Neural cell (in vitro differentiated cells): ENCODE measurements at regions not wholly inside any gene's neighbourhood (a gene's known extent, or its start where the extent isn't known, plus 50 kb on each side); places are given as distances from the start of the nearest gene placed in this dataset.

Experiments used
- H2AFZ ChIP-seq: fragments of 200-600, 300-800 bp; sonication (generic), shearing (Covaris generic); 2 replicates; pipeline ENCODE4 v1.6.0; 2014; ENCODE audit warnings: low read depth, mild to moderate bottlenecking, antibody characterized with exemption, low read length, moderate library complexity
- H3F3A ChIP-seq: fragments of 200-600 bp; shearing (Covaris generic); 2 replicates; pipeline ENCODE4 v1.6.1; 2016; ENCODE audit warnings: mild to moderate bottlenecking, moderate library complexity, mixed read lengths, antibody characterized with exemption, low read length; ENCODE audit not compliant: insufficient read depth, poor library complexity, severe bottlenecking
- H3K27ac ChIP-seq: fragments of 200-600, 300-800 bp; sonication (generic), shearing (Covaris generic); 2 replicates; pipeline ENCODE4 v1.5.1; 2014; ENCODE audit warnings: mild to moderate bottlenecking, low read length, moderate library complexity
- H3K27me3 ChIP-seq: fragments of 300-800, 200-600 bp; sonication (generic), shearing (Covaris generic); 2 replicates; pipeline ENCODE4 v1.6.0; 2014; ENCODE audit warnings: mild to moderate bottlenecking, low read depth, low read length, moderate library complexity; ENCODE audit not compliant: insufficient read depth
- H3K36me3 ChIP-seq: fragments of 300-800, 200-600 bp; sonication (generic), shearing (Covaris generic); 2 replicates; pipeline ENCODE4 v1.5.1; 2014; ENCODE audit warnings: mild to moderate bottlenecking, antibody characterized with exemption, low read length, moderate library complexity; ENCODE audit not compliant: insufficient read depth
- H3K4me2 ChIP-seq: fragments of 300-800, 200-600 bp; sonication (generic), shearing (Covaris generic); 2 replicates; pipeline ENCODE4 v1.6.0; 2014; ENCODE audit warnings: mild to moderate bottlenecking, low read length
- H3K4me3 ChIP-seq: fragments of 300-800, 200-600 bp; sonication (generic), shearing (Covaris generic); 2 replicates; pipeline ENCODE4 v1.5.1; 2014; ENCODE audit warnings: mild to moderate bottlenecking, low read length, moderate library complexity
- H3K79me2 ChIP-seq: fragments of 200-600 bp; shearing (Covaris generic); replicated peaks from 2 replicates; pipeline ENCODE4 v1.6.0; 2014; ENCODE audit warnings: mild to moderate bottlenecking, low read length, moderate library complexity; ENCODE audit not compliant: insufficient read depth
- H3K9ac ChIP-seq: fragments of 300-800, 200-600 bp; sonication (generic), shearing (Covaris generic); 2 replicates; pipeline ENCODE4 v1.6.1; 2016; ENCODE audit warnings: mild to moderate bottlenecking, low read length, mixed read lengths
- H3K9me2 ChIP-seq: fragments of 200-600 bp; shearing (Covaris generic); 2 replicates; pipeline ENCODE4 v1.6.1; 2016; ENCODE audit warnings: mild to moderate bottlenecking, low read length, mixed read lengths; ENCODE audit not compliant: insufficient read depth
- H3K9me3 ChIP-seq: fragments of 200-600, 300-800 bp; sonication (generic), shearing (Covaris generic); 2 replicates; pipeline ENCODE4 v1.6.1; 2016; ENCODE audit warnings: mild to moderate bottlenecking, mixed run types, low read length, moderate library complexity, mixed read lengths
- H4K20me1 ChIP-seq: fragments of 200-600 bp; shearing (Covaris generic); 2 replicates; pipeline ENCODE4 v1.6.1; 2016; ENCODE audit warnings: mild to moderate bottlenecking, mixed run types; ENCODE audit not compliant: insufficient read depth
- CTCF ChIP-seq: fragments of 450-650 bp; IDR thresholded peaks from 2 replicates; pipeline ENCODE4 v1.5.1; 2014; ENCODE audit warnings: antibody characterized with exemption, mild to moderate bottlenecking, moderate library complexity; ENCODE audit not compliant: poor library complexity, severe bottlenecking
- EP300 ChIP-seq: fragments of 450-650 bp; conservative IDR thresholded peaks from 2 replicates; pipeline ENCODE4 v1.6.1; 2014; ENCODE audit warnings: antibody characterized with exemption, mild to moderate bottlenecking, moderate library complexity; ENCODE audit not compliant: poor library complexity, severe bottlenecking
- EZH2 ChIP-seq: fragments of 200-600, 300-800 bp; shearing (Covaris generic), sonication (generic); IDR thresholded peaks from 2 replicates; pipeline ENCODE4 v1.6.1; 2014; ENCODE audit warnings: antibody characterized with exemption, low read length, borderline replicate concordance, mild to moderate bottlenecking; ENCODE audit not compliant: insufficient read depth, poor library complexity, severe bottlenecking
- MXI1 ChIP-seq: fragments of 450-650 bp; conservative IDR thresholded peaks from 2 replicates; pipeline ENCODE4 v1.6.1; 2014; ENCODE audit warnings: antibody characterized with exemption, mild to moderate bottlenecking; ENCODE audit not compliant: poor library complexity, severe bottlenecking
- POLR2AphosphoS5 ChIP-seq: IDR thresholded peaks from 2 replicates; pipeline ENCODE4 v1.6.1; 2012
- RAD21 ChIP-seq: fragments of 450-650 bp; conservative IDR thresholded peaks from 2 replicates; pipeline ENCODE4 v1.6.1; 2014; ENCODE audit warnings: antibody characterized with exemption, mild to moderate bottlenecking, moderate library complexity
- REST ChIP-seq: IDR thresholded peaks from 2 replicates; pipeline ENCODE4 v1.6.1; 2012; ENCODE audit warnings: borderline replicate concordance
- SMC3 ChIP-seq: fragments of 450-650 bp; conservative IDR thresholded peaks from 2 replicates; pipeline ENCODE4 v1.6.1; 2014; ENCODE audit warnings: antibody characterized with exemption, mild to moderate bottlenecking, moderate library complexity; ENCODE audit not compliant: poor library complexity
- TAF1 ChIP-seq: IDR thresholded peaks from 2 replicates; pipeline ENCODE4 v1.6.1; 2012; ENCODE audit warnings: low read depth

- Histone ChIP-seq H3F3A (no peaks in the 10 kb centered on the region), H3K79me2 (no peaks in the 10 kb centered on the region), H3K36me3 (no peaks in the 10 kb centered on the region), H3K4me2 (no peak overlapping the region), H3K27ac (no peak overlapping the region), H3K9ac (no peak overlapping the region), H3K4me3 (no peak overlapping the region), H3K9me2 (no peaks in the 10 kb centered on the region), H2AFZ (no peak overlapping the region), H3K27me3 (no peaks in the 10 kb centered on the region), H3K9me3 (no peaks in the 10 kb centered on the region), H4K20me1 (no peaks in the 10 kb centered on the region)
- no peak for TF ChIP-seq SMC3
Observed at GRCh38 chr9:99544526-99544925, 277.2 kb upstream of the NR4A3 start.

GRCh38 chr9:99549441-99549840 is 272.2 kb upstream of the NR4A3 start:
- Histone ChIP-seq H3K4me2 (no peak overlapping the region), H3K27ac (no peak overlapping the region), H3K9me2 (no peaks in the 10 kb centered on the region), H3K79me2 (no peaks in the 10 kb centered on the region), H3K27me3 (no peaks in the 10 kb centered on the region), H3K9ac (no peak overlapping the region), H3K36me3 (no peaks in the 10 kb centered on the region), H3F3A (no peaks in the 10 kb centered on the region), H2AFZ (no peak overlapping the region), H3K9me3 (no peaks in the 10 kb centered on the region), H4K20me1 (no peaks in the 10 kb centered on the region), H3K4me3 (no peak overlapping the region)
- no peak for TF ChIP-seq CTCF
- TF ChIP-seq RAD21: no peak
- TF ChIP-seq MXI1: no peak
- TF ChIP-seq EP300: no peak
- TF ChIP-seq TAF1: no peak
- no peak for TF ChIP-seq REST
- TF ChIP-seq SMC3: no peak
- TF ChIP-seq EZH2: no peak
- TF ChIP-seq POLR2AphosphoS5: no peak

GRCh38 chr9:99555792-99556191 is 265.9 kb upstream of the NR4A3 start:
- Histone ChIP-seq H2AFZ (no peak overlapping the region), H3K27me3 (no peaks in the 10 kb centered on the region), H3K79me2 (no peaks in the 10 kb centered on the region), H3K4me2 (no peak overlapping the region), H3K9ac (no peak overlapping the region), H3K9me2 (no peaks in the 10 kb centered on the region), H3K36me3 (no peaks in the 10 kb centered on the region), H4K20me1 (no peaks in the 10 kb centered on the region), H3K9me3 (no peaks in the 10 kb centered on the region), H3K27ac (no peak overlapping the region), H3F3A (no peaks in the 10 kb centered on the region), H3K4me3 (no peak overlapping the region)
- no peak for TF ChIP-seq CTCF
- no peak for TF ChIP-seq TAF1
- no peak for TF ChIP-seq REST
- TF ChIP-seq MXI1: no peak
- TF ChIP-seq EP300: no peak
- no peak for TF ChIP-seq POLR2AphosphoS5
- TF ChIP-seq RAD21: no peak
- no peak for TF ChIP-seq EZH2
- no peak for TF ChIP-seq SMC3
